Breast epithelium (tissue), 4 donors: ENCODE measurements at regions not wholly inside any gene's neighbourhood (a gene's known extent, or its start where the extent isn't known, plus 50 kb on each side); places are given as distances from the start of the nearest gene placed in this dataset.

Experiments used
- DNase-seq, 2 donors: peaks; one replicate each; pipeline ENCODE4 v3.0.0-alpha.2; 2019; ENCODE audit warnings: low spot score in 2 of 2
- H3K27ac ChIP-seq, 2 donors: fragments of 200-600 bp; sonication (generic) in 1 of 2; one replicate each; pipeline ENCODE4 v1.5.1; 2016 to 2019; ENCODE audit warnings: mild to moderate bottlenecking in 1 of 2
- H3K27me3 ChIP-seq, 2 donors: fragments of 200-600 bp; sonication (generic) in 1 of 2; one replicate each; pipeline versions ENCODE4 v1.5.1 to v1.6.0; 2017 to 2019; ENCODE audit warnings: control low read depth in 1 of 2, mild to moderate bottlenecking in 1 of 2
- H3K36me3 ChIP-seq: fragments of 200-600 bp; one replicate; pipeline ENCODE4 v1.5.1; 2019
- H3K4me1 ChIP-seq, 2 donors: fragments of 200-600 bp; sonication (generic); one replicate each; pipeline ENCODE4 v1.5.1; 2016 to 2019; ENCODE audit warnings: control low read depth in 1 of 2
- H3K4me3 ChIP-seq, 3 donors: fragments of 200-600 bp; sonication (generic); 1 replicate in 2 of 3; 2 replicates in 1 of 3; pipeline ENCODE4 v1.5.1; 2016 to 2019; ENCODE audit warnings: mild to moderate bottlenecking in 3 of 3, moderate library complexity in 2 of 3
- H3K9me3 ChIP-seq, 2 donors: fragments of 200-600 bp; sonication (generic) in 1 of 2; one replicate each; pipeline ENCODE4 v1.5.1; 2016 to 2019; ENCODE audit warnings: control low read depth in 1 of 2
- POLR2AphosphoS5 ChIP-seq, 3 donors: sonication (generic); formaldehyde crosslinking; IDR thresholded peaks; one replicate each; pipeline ENCODE4 v1.6.1; 2017; ENCODE audit warnings: antibody characterized with exemption in 3 of 3
- intact Hi-C: fragments of 100-400 bp; cut with DNase I; formaldehyde crosslinking; loops from one replicate; pipeline ENCODE4 v1.15.1; 2023; ENCODE audit warnings: low total_unique reads
- TF ChIP-seq, protein P1 (sequence below), 3 donors: fragments of 450-650 bp; IDR thresholded peaks; one replicate each; pipeline ENCODE4 v1.5.1; 2016 to 2017; ENCODE audit warnings: antibody characterized with exemption in 3 of 3, mild to moderate bottlenecking in 3 of 3, moderate library complexity in 3 of 3

DNA sequence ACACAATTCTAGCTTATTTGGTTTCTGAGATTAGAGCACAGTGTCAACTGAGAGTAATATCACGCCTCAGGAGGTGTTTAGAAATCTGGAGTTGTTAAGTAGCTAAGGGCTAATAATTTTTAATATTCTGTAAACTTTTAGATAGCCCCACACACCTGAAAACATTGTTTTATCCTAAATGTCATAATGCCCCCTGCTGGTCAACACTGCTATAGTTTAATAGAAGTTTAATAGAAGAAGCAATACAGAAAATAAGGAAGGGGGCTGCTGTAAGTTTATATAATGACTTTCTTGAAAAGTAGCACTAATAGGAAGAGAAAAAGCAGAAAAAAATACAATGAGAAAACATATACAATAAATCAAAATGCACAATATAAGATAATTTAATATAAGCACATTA is 516.4 kb upstream of the PCDH11Y start:
- H3K27ac ChIP-seq, result no peak overlapping the region
- no peaks in the 10 kb centered on the region for H3K36me3 ChIP-seq
- DNase-seq, result no peak
- TF ChIP-seq POLR2AphosphoS5 (IDR thresholded peaks at IDR 0.05), result no peak
- TF ChIP-seq, protein P1, sequence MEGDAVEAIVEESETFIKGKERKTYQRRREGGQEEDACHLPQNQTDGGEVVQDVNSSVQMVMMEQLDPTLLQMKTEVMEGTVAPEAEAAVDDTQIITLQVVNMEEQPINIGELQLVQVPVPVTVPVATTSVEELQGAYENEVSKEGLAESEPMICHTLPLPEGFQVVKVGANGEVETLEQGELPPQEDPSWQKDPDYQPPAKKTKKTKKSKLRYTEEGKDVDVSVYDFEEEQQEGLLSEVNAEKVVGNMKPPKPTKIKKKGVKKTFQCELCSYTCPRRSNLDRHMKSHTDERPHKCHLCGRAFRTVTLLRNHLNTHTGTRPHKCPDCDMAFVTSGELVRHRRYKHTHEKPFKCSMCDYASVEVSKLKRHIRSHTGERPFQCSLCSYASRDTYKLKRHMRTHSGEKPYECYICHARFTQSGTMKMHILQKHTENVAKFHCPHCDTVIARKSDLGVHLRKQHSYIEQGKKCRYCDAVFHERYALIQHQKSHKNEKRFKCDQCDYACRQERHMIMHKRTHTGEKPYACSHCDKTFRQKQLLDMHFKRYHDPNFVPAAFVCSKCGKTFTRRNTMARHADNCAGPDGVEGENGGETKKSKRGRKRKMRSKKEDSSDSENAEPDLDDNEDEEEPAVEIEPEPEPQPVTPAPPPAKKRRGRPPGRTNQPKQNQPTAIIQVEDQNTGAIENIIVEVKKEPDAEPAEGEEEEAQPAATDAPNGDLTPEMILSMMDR (IDR thresholded peaks at IDR 0.05), result peak in 1 of 3 donors; percentile 28
- no peaks in the 10 kb centered on the region for H3K4me1 ChIP-seq
- H3K27me3 ChIP-seq, result no peaks in the 10 kb centered on the region
- intact Hi-C loops, result no loop called here
- H3K9me3 ChIP-seq, result no peaks in the 10 kb centered on the region
- H3K4me3 ChIP-seq, result no peak overlapping the region
